ENCODE measurements at regions not wholly inside any gene's neighbourhood (a gene's known extent, or its start where the extent isn't known, plus 50 kb on each side); places are given as distances from the start of the nearest gene placed in this dataset.

DNA sequence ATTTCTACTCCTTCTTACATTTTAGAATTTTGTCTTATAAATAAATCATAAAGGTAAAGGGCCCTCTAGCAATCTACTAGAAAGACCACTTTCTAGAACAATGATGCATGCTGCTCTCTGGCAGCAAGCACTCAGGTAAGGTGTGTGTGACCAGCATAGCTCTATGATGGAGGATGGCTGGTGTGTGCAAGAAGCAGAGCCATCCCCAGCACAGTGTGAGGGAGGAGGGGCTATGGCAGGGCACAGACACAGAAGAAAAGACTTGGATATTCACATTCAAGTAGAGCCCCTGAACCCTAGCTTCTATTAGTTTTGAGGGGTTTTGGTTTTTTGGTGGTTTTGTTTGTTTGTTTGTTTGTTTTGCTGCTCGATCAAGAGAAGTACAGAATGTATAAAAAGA is 277.1 kb upstream of the CCDC54 start:
- no peak overlapping the region for H2BK5ac ChIP-seq (ENCODE audit: low read length)
- H3K9me3 ChIP-seq (replicated peaks in 1 of 2; ENCODE audit: control insufficient read depth in 2 of 2, insufficient read depth in 1 of 2, low read depth in 1 of 2, low read length in 2 of 2): no peaks in the 10 kb centered on the region
- no peak overlapping the region for H2AFZ ChIP-seq (ENCODE audit: low read length)
- no peak overlapping the region for H3K4ac ChIP-seq (ENCODE audit: low read length)
- H3K79me1 ChIP-seq (ENCODE audit: low read depth, low read length): no peaks in the 10 kb centered on the region
- peaks cover 0 to 2% (median 0%) of the 10 kb centered on the region in 3 experiments for H3K27me3 ChIP-seq (ENCODE audit: control insufficient read depth in 3 of 3, insufficient read depth in 3 of 3, low read depth in 1 of 3, low read length in 3 of 3)
- DNase-seq (ENCODE audit: low spot score): no peak
- 100% methylated on average over 1 of the region's 1 CpG; no CpG with 5 or more reads in 1 of the 2 donors for WGBS, 2 donors (ENCODE audit: extremely low coverage in 2 of 2, insufficient read length in 2 of 2, insufficient replicate concordance in 1 of 2)
- H3K14ac ChIP-seq (ENCODE audit: low read length): no peak overlapping the region
- H3K4me2 ChIP-seq (ENCODE audit: insufficient read depth, low read length, poor library complexity, severe bottlenecking): no peak overlapping the region
- H2BK15ac ChIP-seq (ENCODE audit: low read length): no peak overlapping the region
- no peak overlapping the region for H3K9ac ChIP-seq (ENCODE audit: low read depth, low read length, poor library complexity)
- no peak overlapping the region for H2BK120ac ChIP-seq (ENCODE audit: low read depth, low read length)
- H3K23ac ChIP-seq (ENCODE audit: low read depth, low read length, poor library complexity): no peak overlapping the region
- H3K36me3 ChIP-seq (replicated peaks in 1 of 2; ENCODE audit: control insufficient read depth in 2 of 2, insufficient read depth in 2 of 2, low read length in 2 of 2): no peaks in the 10 kb centered on the region
- no peak overlapping the region for H2AK5ac ChIP-seq (ENCODE audit: low read depth, low read length)
- no peaks in the 10 kb centered on the region for H3K4me1 ChIP-seq (ENCODE audit: control insufficient read depth in 2 of 2, insufficient read depth in 1 of 2, low read depth in 1 of 2, low read length in 2 of 2)
- H2BK12ac ChIP-seq (ENCODE audit: low read length): no peak overlapping the region
- H3K4me3 ChIP-seq (ENCODE audit: low read length in 2 of 2): no peak overlapping the region
- H4K91ac ChIP-seq (ENCODE audit: low read depth, low read length, poor library complexity): no peak overlapping the region
- H4K8ac ChIP-seq (ENCODE audit: low read depth, low read length): no peak overlapping the region
- H3K27ac ChIP-seq (replicated peaks; ENCODE audit: low read length): no peak overlapping the region
- H3K18ac ChIP-seq (ENCODE audit: low read length): no peak overlapping the region

DNA sequence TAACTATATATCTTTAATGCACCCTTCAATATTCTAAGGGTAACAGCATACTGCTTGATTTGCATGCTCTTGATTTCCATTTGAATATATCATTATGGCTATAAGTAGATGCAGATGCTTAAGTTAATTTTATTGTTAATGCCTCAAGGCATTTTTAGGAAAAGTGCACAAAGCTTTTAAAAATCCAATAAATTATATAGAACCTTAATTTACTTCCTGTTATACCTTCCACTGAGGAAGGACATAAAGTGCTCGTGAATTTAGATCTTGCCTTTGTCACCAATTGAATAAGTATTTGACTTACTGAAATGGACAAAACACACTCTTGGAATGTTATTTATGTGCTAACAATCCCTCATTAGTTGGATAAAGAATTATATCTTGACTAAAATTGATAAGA is 276.7 kb upstream of the CCDC54 start:
- no peak overlapping the region for H3K18ac ChIP-seq (ENCODE audit: low read length)
- H3K27ac ChIP-seq (replicated peaks; ENCODE audit: low read length): no peak overlapping the region
- no peak overlapping the region for H3K4ac ChIP-seq (ENCODE audit: low read length)
- peaks cover 0 to 2% (median 0%) of the 10 kb centered on the region in 3 experiments for H3K27me3 ChIP-seq (ENCODE audit: control insufficient read depth in 3 of 3, insufficient read depth in 3 of 3, low read depth in 1 of 3, low read length in 3 of 3)
- H3K79me1 ChIP-seq (ENCODE audit: low read depth, low read length): no peaks in the 10 kb centered on the region
- H3K9ac ChIP-seq (ENCODE audit: low read depth, low read length, poor library complexity): no peak overlapping the region
- H3K14ac ChIP-seq (ENCODE audit: low read length): no peak overlapping the region
- H4K8ac ChIP-seq (ENCODE audit: low read depth, low read length): no peak overlapping the region
- no peaks in the 10 kb centered on the region for H3K9me3 ChIP-seq (replicated peaks in 1 of 2; ENCODE audit: control insufficient read depth in 2 of 2, insufficient read depth in 1 of 2, low read depth in 1 of 2, low read length in 2 of 2)
- no peaks in the 10 kb centered on the region for H3K36me3 ChIP-seq (replicated peaks in 1 of 2; ENCODE audit: control insufficient read depth in 2 of 2, insufficient read depth in 2 of 2, low read length in 2 of 2)
- H4K91ac ChIP-seq (ENCODE audit: low read depth, low read length, poor library complexity): no peak overlapping the region
- H2AK5ac ChIP-seq (ENCODE audit: low read depth, low read length): no peak overlapping the region
- no peak for DNase-seq (ENCODE audit: low spot score)
- no peaks in the 10 kb centered on the region for H3K4me1 ChIP-seq (ENCODE audit: control insufficient read depth in 2 of 2, insufficient read depth in 1 of 2, low read depth in 1 of 2, low read length in 2 of 2)
- no CpG with 5 or more reads among the region's 1 CpG for WGBS, 2 donors (ENCODE audit: extremely low coverage in 2 of 2, insufficient read length in 2 of 2, insufficient replicate concordance in 1 of 2)
- no peak overlapping the region for H2BK5ac ChIP-seq (ENCODE audit: low read length)
- no peak overlapping the region for H2BK15ac ChIP-seq (ENCODE audit: low read length)
- H2BK120ac ChIP-seq (ENCODE audit: low read depth, low read length): no peak overlapping the region
- no peak overlapping the region for H2AFZ ChIP-seq (ENCODE audit: low read length)
- no peak overlapping the region for H2BK12ac ChIP-seq (ENCODE audit: low read length)
- H3K23ac ChIP-seq (ENCODE audit: low read depth, low read length, poor library complexity): no peak overlapping the region
- H3K4me2 ChIP-seq (ENCODE audit: insufficient read depth, low read length, poor library complexity, severe bottlenecking): no peak overlapping the region
- H3K4me3 ChIP-seq (ENCODE audit: low read length in 2 of 2): no peak overlapping the region

DNA sequence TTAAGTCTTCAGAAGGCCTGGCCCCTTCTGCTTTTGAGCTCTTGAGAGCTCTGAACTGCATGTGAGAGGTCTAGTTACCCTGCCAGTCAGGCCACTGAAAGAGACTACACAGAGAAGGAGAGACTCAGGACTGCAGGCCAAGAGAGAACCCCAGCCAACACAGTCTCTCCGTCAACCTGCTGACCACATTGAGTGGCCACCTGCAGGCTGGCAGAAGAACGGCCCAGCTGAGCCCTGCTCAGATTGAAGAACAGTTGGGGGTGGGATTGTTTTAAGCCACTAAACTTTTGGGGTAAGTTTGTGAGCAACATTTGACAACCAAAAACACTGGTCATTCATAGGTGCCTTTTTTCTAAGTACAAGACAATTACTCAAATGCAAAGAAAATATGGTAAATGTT is 273.5 kb upstream of the CCDC54 start:
- Histone ChIP-seq H2BK5ac (ENCODE audit: low read length) (no peak overlapping the region), H3K23ac (ENCODE audit: low read depth, low read length, poor library complexity) (no peak overlapping the region), H3K36me3 (replicated peaks in 1 of 2; ENCODE audit: control insufficient read depth in 2 of 2, insufficient read depth in 2 of 2, low read length in 2 of 2) (no peaks in the 10 kb centered on the region), H2BK12ac (ENCODE audit: low read length) (no peak overlapping the region), H3K14ac (ENCODE audit: low read length) (no peak overlapping the region), H3K18ac (ENCODE audit: low read length) (no peak overlapping the region), H3K27me3 (ENCODE audit: control insufficient read depth in 3 of 3, insufficient read depth in 3 of 3, low read depth in 1 of 3, low read length in 3 of 3) (no peaks in the 10 kb centered on the region), H3K4me1 (ENCODE audit: control insufficient read depth in 2 of 2, insufficient read depth in 1 of 2, low read depth in 1 of 2, low read length in 2 of 2) (no peaks in the 10 kb centered on the region), H3K4me3 (ENCODE audit: low read length in 2 of 2) (no peak overlapping the region), H3K9ac (ENCODE audit: low read depth, low read length, poor library complexity) (no peak overlapping the region), H2BK15ac (ENCODE audit: low read length) (no peak overlapping the region), H2AFZ (ENCODE audit: low read length) (no peak overlapping the region), H3K9me3 (replicated peaks in 1 of 2; ENCODE audit: control insufficient read depth in 2 of 2, insufficient read depth in 1 of 2, low read depth in 1 of 2, low read length in 2 of 2) (no peaks in the 10 kb centered on the region), H4K8ac (ENCODE audit: low read depth, low read length) (no peak overlapping the region), H3K79me1 (ENCODE audit: low read depth, low read length) (no peaks in the 10 kb centered on the region), H3K27ac (replicated peaks; ENCODE audit: low read length) (no peak overlapping the region), H2AK5ac (ENCODE audit: low read depth, low read length) (no peak overlapping the region), H3K4ac (ENCODE audit: low read length) (no peak overlapping the region), H3K4me2 (ENCODE audit: insufficient read depth, low read length, poor library complexity, severe bottlenecking) (no peak overlapping the region), H2BK120ac (ENCODE audit: low read depth, low read length) (no peak overlapping the region), H4K91ac (ENCODE audit: low read depth, low read length, poor library complexity) (no peak overlapping the region)
- WGBS, 2 donors (ENCODE audit: extremely low coverage in 2 of 2, insufficient read length in 2 of 2, insufficient replicate concordance in 1 of 2): no CpG with 5 or more reads among the region's 2 CpGs
- DNase-seq (ENCODE audit: low spot score): no peak

DNA sequence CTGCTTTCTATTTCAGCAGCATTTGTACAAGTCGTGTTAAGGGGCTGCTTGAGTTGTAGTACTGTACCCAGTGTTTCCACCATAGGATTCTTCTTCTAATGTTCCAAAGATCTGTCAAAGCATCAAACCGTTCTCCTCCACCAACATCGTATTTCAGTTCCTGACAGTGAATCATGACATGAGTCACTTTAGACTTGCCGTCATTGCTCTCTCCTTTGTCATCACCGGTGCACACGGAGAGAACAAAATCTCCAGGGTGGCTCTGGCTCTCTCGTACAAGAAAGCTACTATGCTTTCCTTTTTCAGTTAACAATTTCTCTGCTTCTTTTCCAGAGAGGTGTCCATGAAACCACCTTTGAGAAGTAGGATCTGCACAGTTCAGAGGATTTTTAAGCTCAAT is 270.9 kb upstream of the CCDC54 start:
- no peak overlapping the region for H3K9ac ChIP-seq (ENCODE audit: low read depth, low read length, poor library complexity)
- WGBS, 2 donors (ENCODE audit: extremely low coverage in 2 of 2, insufficient read length in 2 of 2, insufficient replicate concordance in 1 of 2): no CpG with 5 or more reads among the region's 7 CpGs

More for the DNA sequence above, 270.9 kb upstream of the CCDC54 start:
- H3K36me3 ChIP-seq (replicated peaks in 1 of 2; ENCODE audit: control insufficient read depth in 2 of 2, insufficient read depth in 2 of 2, low read length in 2 of 2): no peaks in the 10 kb centered on the region
- no peak overlapping the region for H3K23ac ChIP-seq (ENCODE audit: low read depth, low read length, poor library complexity)
- no peak overlapping the region for H2AK5ac ChIP-seq (ENCODE audit: low read depth, low read length)
- DNase-seq (ENCODE audit: low spot score): no peak
- no peak overlapping the region for H2AFZ ChIP-seq (ENCODE audit: low read length)
- H2BK15ac ChIP-seq (ENCODE audit: low read length): no peak overlapping the region
- H4K8ac ChIP-seq (ENCODE audit: low read depth, low read length): no peak overlapping the region
- H3K27me3 ChIP-seq (ENCODE audit: control insufficient read depth in 3 of 3, insufficient read depth in 3 of 3, low read depth in 1 of 3, low read length in 3 of 3): no peaks in the 10 kb centered on the region
- H3K18ac ChIP-seq (ENCODE audit: low read length): no peak overlapping the region
- no peak overlapping the region for H2BK120ac ChIP-seq (ENCODE audit: low read depth, low read length)
- no peak overlapping the region for H2BK5ac ChIP-seq (ENCODE audit: low read length)
- H3K4me3 ChIP-seq (ENCODE audit: low read length in 2 of 2): no peak overlapping the region
- no peaks in the 10 kb centered on the region for H3K4me1 ChIP-seq (ENCODE audit: control insufficient read depth in 2 of 2, insufficient read depth in 1 of 2, low read depth in 1 of 2, low read length in 2 of 2)
- no peak overlapping the region for H3K14ac ChIP-seq (ENCODE audit: low read length)
- H3K27ac ChIP-seq (replicated peaks; ENCODE audit: low read length): no peak overlapping the region
- no peaks in the 10 kb centered on the region for H3K9me3 ChIP-seq (replicated peaks in 1 of 2; ENCODE audit: control insufficient read depth in 2 of 2, insufficient read depth in 1 of 2, low read depth in 1 of 2, low read length in 2 of 2)
- no peaks in the 10 kb centered on the region for H3K79me1 ChIP-seq (ENCODE audit: low read depth, low read length)
- no peak overlapping the region for H4K91ac ChIP-seq (ENCODE audit: low read depth, low read length, poor library complexity)
- H3K4ac ChIP-seq (ENCODE audit: low read length): no peak overlapping the region
- no peak overlapping the region for H2BK12ac ChIP-seq (ENCODE audit: low read length)
- no peak overlapping the region for H3K4me2 ChIP-seq (ENCODE audit: insufficient read depth, low read length, poor library complexity, severe bottlenecking)

Data from neuronal stem cell (in vitro differentiated cells).